ENCODE measurements at regions not wholly inside any gene's neighbourhood (a gene's known extent, or its start where the extent isn't known, plus 50 kb on each side); places are given as distances from the start of the nearest gene placed in this dataset.

DNA sequence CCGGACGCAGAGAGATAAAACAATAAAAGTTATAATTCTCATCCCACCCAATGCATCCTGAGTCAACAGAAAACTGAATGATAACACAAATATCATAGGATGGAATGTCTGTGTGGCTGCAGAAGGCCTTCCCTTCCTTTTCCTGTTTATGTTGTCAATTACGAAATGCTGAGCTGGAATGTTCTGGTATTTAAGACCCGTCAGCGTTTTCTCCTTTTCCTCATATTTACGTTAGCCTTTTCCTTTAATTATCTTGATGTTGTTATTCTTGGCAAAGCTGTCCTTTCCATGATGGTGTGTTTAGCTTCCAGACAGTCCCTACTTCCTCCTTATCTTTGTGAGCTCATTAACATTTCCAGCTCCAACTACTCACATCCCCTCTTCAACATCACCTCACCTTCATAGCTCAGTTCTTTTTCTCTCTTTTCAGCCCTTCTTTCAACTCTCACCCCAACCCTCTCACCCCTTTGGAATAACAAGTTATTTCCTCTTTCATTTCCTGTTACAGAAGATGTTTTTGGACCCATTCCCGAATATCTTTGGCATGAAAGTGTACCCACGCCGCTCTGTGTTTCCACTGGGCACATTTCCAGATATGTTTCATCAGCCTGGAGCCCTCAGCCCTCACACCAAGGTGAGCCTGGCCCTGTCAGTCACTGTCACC, 221.6 kb downstream of the NR2F1-AS1 start:
- TF ChIP-seq, protein P1, sequence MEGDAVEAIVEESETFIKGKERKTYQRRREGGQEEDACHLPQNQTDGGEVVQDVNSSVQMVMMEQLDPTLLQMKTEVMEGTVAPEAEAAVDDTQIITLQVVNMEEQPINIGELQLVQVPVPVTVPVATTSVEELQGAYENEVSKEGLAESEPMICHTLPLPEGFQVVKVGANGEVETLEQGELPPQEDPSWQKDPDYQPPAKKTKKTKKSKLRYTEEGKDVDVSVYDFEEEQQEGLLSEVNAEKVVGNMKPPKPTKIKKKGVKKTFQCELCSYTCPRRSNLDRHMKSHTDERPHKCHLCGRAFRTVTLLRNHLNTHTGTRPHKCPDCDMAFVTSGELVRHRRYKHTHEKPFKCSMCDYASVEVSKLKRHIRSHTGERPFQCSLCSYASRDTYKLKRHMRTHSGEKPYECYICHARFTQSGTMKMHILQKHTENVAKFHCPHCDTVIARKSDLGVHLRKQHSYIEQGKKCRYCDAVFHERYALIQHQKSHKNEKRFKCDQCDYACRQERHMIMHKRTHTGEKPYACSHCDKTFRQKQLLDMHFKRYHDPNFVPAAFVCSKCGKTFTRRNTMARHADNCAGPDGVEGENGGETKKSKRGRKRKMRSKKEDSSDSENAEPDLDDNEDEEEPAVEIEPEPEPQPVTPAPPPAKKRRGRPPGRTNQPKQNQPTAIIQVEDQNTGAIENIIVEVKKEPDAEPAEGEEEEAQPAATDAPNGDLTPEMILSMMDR (conservative IDR thresholded peaks at IDR 0.05 in 1 of 2, IDR thresholded peaks at IDR 0.05 in 1 of 2; ENCODE audit: low read depth in 1 of 2, low read length in 2 of 2), result no peak
- no peak for TF ChIP-seq EZH2 (IDR thresholded peaks at IDR 0.05; ENCODE audit: low read length, missing control alignments)

Data from fibroblast of lung (primary cell).